ENCODE measurements at regions not wholly inside any gene's neighbourhood (a gene's known extent, or its start where the extent isn't known, plus 50 kb on each side); places are given as distances from the start of the nearest gene placed in this dataset.

DNA sequence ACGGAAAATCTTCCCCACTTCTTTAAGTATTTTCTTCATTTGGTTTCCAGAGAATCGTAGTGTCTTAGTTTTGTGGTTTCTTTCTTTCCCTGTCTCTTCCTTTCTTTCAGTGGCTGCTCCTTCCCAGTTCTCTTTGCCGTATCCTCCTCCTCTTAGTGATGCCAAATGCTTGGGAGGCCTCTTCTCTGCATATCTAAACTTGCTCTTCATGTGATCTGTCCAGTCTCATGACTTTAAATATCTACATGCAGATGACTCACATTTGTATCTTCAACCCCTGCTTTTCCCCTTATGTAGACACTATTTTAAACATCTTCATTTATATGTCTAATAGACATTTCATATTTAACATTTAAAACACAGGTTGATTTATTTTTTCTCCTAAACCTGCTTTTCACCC lies 149.2 kb downstream of the PTCSC3 start:
- FAIRE-seq (no peak), DNase-seq (ENCODE audit: insufficient read length) (no peak)
- TF ChIP-seq POLR2AphosphoS5 (IDR thresholded peaks at IDR 0.05; ENCODE audit: low read depth, low read length), result no peak
- TF ChIP-seq TAF1 (IDR thresholded peaks at IDR 0.05; ENCODE audit: borderline replicate concordance, low read depth, low read length), result no peak
- TF ChIP-seq POLR2A (IDR thresholded peaks at IDR 0.05; ENCODE audit: low read depth, low read length), result no peak

DNA sequence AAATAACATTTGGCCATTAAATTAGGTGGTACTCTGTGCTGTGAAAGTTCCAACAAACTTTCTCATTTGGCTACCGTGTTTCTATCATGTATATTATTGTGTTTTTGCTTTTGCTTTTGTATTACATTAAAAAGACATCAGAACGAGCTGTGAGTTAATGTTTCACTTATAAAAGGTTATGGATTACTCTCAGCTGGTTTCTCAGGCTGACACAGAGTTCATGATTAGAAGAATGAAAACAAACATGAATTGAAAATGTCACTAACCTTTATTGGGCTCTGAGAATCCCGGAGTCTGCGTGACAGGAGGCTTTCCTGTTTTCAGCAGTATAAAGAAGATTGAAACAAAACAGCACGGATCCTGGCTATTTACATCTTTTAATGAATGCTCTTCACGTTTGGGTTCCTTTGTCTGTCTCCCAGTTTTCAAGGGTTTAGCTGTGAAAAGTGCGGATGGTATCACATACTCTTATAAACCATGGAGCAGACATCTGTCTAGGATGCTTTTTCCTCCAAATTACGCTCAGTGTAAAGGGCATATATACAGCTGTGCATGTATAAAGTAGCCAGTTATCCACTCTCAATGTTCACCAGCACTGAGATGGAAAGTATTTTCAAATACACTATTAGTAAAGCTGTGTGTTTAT lies 153.6 kb downstream of the PTCSC3 start:
- no peak for TF ChIP-seq POLR2AphosphoS5 (IDR thresholded peaks at IDR 0.05; ENCODE audit: low read depth, low read length)
- TF ChIP-seq POLR2A (IDR thresholded peaks at IDR 0.05; ENCODE audit: low read depth, low read length), result no peak
- TF ChIP-seq TAF1 (IDR thresholded peaks at IDR 0.05; ENCODE audit: borderline replicate concordance, low read depth, low read length), result no peak
- FAIRE-seq (no peak), DNase-seq (ENCODE audit: insufficient read length) (no peak)

- DNase-seq (ENCODE audit: insufficient read length) (no peak), FAIRE-seq (no peak)
- TF ChIP-seq POLR2A (IDR thresholded peaks at IDR 0.05; ENCODE audit: low read depth, low read length), result no peak
- no peak for TF ChIP-seq TAF1 (IDR thresholded peaks at IDR 0.05; ENCODE audit: borderline replicate concordance, low read depth, low read length)
- no peak for TF ChIP-seq POLR2AphosphoS5 (IDR thresholded peaks at IDR 0.05; ENCODE audit: low read depth, low read length)
Observed at GRCh38 chr14:36021591-36022320, 154.8 kb downstream of the PTCSC3 start.

- FAIRE-seq, result no peak
- TF ChIP-seq TAF1 (IDR thresholded peaks at IDR 0.05; ENCODE audit: borderline replicate concordance, low read depth, low read length) (no peak), POLR2A (IDR thresholded peaks at IDR 0.05; ENCODE audit: low read depth, low read length) (no peak), POLR2AphosphoS5 (IDR thresholded peaks at IDR 0.05; ENCODE audit: low read depth, low read length) (no peak)
- no peak for DNase-seq (ENCODE audit: insufficient read length)
Observed at GRCh38 chr14:36021030-36021422, 155.5 kb downstream of the PTCSC3 start.

DNA sequence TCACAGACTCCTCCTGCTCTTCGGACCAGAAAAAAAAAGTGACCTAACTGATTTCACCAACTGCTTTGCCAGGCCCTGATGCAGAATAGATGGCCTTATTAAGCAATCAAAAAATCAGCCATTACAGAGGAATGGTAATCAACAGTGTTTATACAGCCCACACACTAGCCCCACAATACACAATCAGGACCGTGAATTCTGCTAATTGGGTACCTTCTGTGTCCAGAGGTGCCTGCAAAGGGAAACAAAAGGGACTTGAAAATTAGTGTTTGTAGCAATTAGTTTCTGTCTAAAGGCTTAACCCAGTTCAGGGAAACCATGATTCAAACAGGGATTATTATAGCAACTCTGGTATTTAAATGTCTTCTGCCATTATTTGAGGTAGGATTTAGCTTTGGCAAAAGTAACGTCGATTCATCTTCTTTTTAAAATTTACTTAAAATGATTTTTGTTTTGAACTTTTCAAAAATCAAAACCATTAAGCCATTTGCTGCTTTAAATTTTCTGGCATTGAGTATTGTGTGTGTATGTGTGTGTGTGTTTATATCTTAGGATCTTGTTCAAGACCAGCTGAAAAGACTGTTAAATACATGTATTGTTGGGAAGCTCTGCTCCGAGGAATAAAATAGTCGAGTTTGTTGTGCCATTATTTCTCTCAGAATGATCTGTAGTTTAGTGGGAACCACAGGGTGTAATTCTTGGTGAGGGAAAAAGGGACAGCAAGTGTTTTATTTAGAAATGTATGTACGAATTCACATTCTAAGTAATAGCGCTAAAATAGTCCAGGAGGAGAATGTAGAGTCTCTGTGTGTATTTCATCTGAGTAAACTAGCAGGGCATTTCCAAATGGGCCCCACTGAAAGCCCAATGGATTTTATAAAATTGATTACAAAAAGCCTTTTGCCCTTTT lies 156.1 kb downstream of the PTCSC3 start:
- no peak for FAIRE-seq
- TF ChIP-seq POLR2AphosphoS5 (IDR thresholded peaks at IDR 0.05; ENCODE audit: low read depth, low read length) (no peak), TAF1 (IDR thresholded peaks at IDR 0.05; ENCODE audit: borderline replicate concordance, low read depth, low read length) (no peak), POLR2A (IDR thresholded peaks at IDR 0.05; ENCODE audit: low read depth, low read length) (no peak)
- no peak for DNase-seq (ENCODE audit: insufficient read length)

DNA sequence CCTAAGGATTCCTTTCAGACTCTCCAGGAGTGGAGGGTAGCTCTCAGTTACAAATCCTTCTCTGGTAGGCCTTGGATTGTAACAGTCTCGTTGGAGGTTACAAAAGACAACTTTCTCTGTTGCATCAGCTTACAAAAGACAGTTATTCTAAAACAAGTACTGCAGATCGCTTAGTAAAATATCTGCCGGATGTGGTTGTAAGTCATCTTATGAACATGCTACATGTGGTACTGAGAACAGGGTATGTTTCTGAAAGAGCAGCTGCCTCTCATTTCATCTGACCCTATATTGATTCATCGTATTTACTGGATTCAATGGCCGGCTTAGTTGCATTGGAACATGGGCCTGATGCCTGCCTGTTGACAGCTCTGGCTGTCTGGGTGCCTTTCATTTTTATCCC lies 157.4 kb downstream of the PTCSC3 start:
- FAIRE-seq, result no peak
- no peak for TF ChIP-seq POLR2A (IDR thresholded peaks at IDR 0.05; ENCODE audit: low read depth, low read length)
- no peak for TF ChIP-seq POLR2AphosphoS5 (IDR thresholded peaks at IDR 0.05; ENCODE audit: low read depth, low read length)
- TF ChIP-seq TAF1 (IDR thresholded peaks at IDR 0.05; ENCODE audit: borderline replicate concordance, low read depth, low read length), result no peak
- DNase-seq (ENCODE audit: insufficient read length), result no peak

GRCh38 chr14:36014236-36014635 lies 162.3 kb downstream of the PTCSC3 start:
- TF ChIP-seq POLR2AphosphoS5 (IDR thresholded peaks at IDR 0.05; ENCODE audit: low read depth, low read length) (no peak), POLR2A (IDR thresholded peaks at IDR 0.05; ENCODE audit: low read depth, low read length) (no peak), TAF1 (IDR thresholded peaks at IDR 0.05; ENCODE audit: borderline replicate concordance, low read depth, low read length) (no peak)
- FAIRE-seq, result no peak

GRCh38 chr14:36013483-36013882 lies 163.0 kb downstream of the PTCSC3 start:
- FAIRE-seq (no peak), DNase-seq (ENCODE audit: insufficient read length) (no peak)
- TF ChIP-seq TAF1 (IDR thresholded peaks at IDR 0.05; ENCODE audit: borderline replicate concordance, low read depth, low read length), result no peak
- TF ChIP-seq POLR2A (IDR thresholded peaks at IDR 0.05; ENCODE audit: low read depth, low read length), result no peak
- no peak for TF ChIP-seq POLR2AphosphoS5 (IDR thresholded peaks at IDR 0.05; ENCODE audit: low read depth, low read length)

More at GRCh38 chr14:36014236-36014635, 162.3 kb downstream of the PTCSC3 start:
- DNase-seq (ENCODE audit: insufficient read length), result no peak

- TF ChIP-seq TAF1 (IDR thresholded peaks at IDR 0.05; ENCODE audit: borderline replicate concordance, low read depth, low read length) (no peak), POLR2A (IDR thresholded peaks at IDR 0.05; ENCODE audit: low read depth, low read length) (no peak), POLR2AphosphoS5 (IDR thresholded peaks at IDR 0.05; ENCODE audit: low read depth, low read length) (no peak)
- FAIRE-seq, result no peak
Observed at GRCh38 chr14:36012621-36013020, 163.9 kb downstream of the PTCSC3 start.

DNA sequence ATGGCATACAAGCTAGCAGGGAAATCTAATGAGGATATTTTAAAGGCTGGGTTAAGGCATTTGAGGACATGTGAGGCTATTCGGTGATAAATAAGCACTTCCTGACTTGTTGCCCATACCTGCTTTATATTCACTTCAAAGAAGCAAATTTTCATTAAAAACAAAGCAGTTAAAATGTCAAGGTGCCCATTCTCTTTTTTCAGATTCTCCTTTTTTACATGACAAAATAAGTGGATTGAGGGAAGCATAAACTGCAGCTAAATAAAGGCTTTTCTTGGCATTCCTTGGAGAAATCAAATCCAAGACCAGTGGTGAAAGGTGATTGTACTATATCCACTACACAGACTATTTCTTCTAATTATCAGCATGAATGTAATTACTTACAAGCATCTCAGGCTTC lies 166.9 kb downstream of the PTCSC3 start:
- DNase-seq (ENCODE audit: insufficient read length) (no peak), FAIRE-seq (no peak)
- TF ChIP-seq TAF1 (IDR thresholded peaks at IDR 0.05; ENCODE audit: borderline replicate concordance, low read depth, low read length) (no peak), POLR2A (IDR thresholded peaks at IDR 0.05; ENCODE audit: low read depth, low read length) (no peak), POLR2AphosphoS5 (IDR thresholded peaks at IDR 0.05; ENCODE audit: low read depth, low read length) (no peak)

More at GRCh38 chr14:36012621-36013020, 163.9 kb downstream of the PTCSC3 start:
- no peak for DNase-seq (ENCODE audit: insufficient read length)

- FAIRE-seq (no peak), DNase-seq (ENCODE audit: insufficient read length) (no peak)
Observed at GRCh38 chr14:36006623-36007022, 169.9 kb downstream of the PTCSC3 start.

More at GRCh38 chr14:36006623-36007022, 169.9 kb downstream of the PTCSC3 start:
- TF ChIP-seq POLR2AphosphoS5 (IDR thresholded peaks at IDR 0.05; ENCODE audit: low read depth, low read length), result no peak
- TF ChIP-seq POLR2A (IDR thresholded peaks at IDR 0.05; ENCODE audit: low read depth, low read length), result no peak
- no peak for TF ChIP-seq TAF1 (IDR thresholded peaks at IDR 0.05; ENCODE audit: borderline replicate concordance, low read depth, low read length)

Measured in GM12892 (cell line).